Sigmoid colon (tissue), 4 donors: ENCODE measurements at regions not wholly inside any gene's neighbourhood (a gene's known extent, or its start where the extent isn't known, plus 50 kb on each side); places are given as distances from the start of the nearest gene placed in this dataset.

Experiments used
- POLR2A ChIP-seq, 2 donors: fragments of 450-650 bp; IDR thresholded peaks; one replicate each; pipeline ENCODE4 v1.6.1; 2016; ENCODE audit warnings: antibody characterized with exemption in 2 of 2, mild to moderate bottlenecking in 2 of 2, moderate library complexity in 2 of 2
- POLR2AphosphoS5 ChIP-seq, 4 donors: sonication (generic); formaldehyde crosslinking; IDR thresholded peaks; one replicate each; pipeline ENCODE4 v1.6.1; 2017; ENCODE audit warnings: antibody characterized with exemption in 4 of 4
- TF ChIP-seq, protein P1 (sequence below), 4 experiments: fragments of 450-650 bp in 3 of 4; fragments of 200-600 bp in 1 of 4; IDR thresholded peaks; one replicate each; pipeline ENCODE4 v1.5.1; 2016 to 2019; ENCODE audit warnings: antibody characterized with exemption in 4 of 4, mild to moderate bottlenecking in 3 of 4, moderate library complexity in 2 of 4

GRCh38 chr6:164262348-164262747 is 847.8 kb downstream of the QKI start:
- TF ChIP-seq, protein P1, sequence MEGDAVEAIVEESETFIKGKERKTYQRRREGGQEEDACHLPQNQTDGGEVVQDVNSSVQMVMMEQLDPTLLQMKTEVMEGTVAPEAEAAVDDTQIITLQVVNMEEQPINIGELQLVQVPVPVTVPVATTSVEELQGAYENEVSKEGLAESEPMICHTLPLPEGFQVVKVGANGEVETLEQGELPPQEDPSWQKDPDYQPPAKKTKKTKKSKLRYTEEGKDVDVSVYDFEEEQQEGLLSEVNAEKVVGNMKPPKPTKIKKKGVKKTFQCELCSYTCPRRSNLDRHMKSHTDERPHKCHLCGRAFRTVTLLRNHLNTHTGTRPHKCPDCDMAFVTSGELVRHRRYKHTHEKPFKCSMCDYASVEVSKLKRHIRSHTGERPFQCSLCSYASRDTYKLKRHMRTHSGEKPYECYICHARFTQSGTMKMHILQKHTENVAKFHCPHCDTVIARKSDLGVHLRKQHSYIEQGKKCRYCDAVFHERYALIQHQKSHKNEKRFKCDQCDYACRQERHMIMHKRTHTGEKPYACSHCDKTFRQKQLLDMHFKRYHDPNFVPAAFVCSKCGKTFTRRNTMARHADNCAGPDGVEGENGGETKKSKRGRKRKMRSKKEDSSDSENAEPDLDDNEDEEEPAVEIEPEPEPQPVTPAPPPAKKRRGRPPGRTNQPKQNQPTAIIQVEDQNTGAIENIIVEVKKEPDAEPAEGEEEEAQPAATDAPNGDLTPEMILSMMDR (IDR thresholded peaks at IDR 0.05) = no peak
- TF ChIP-seq POLR2AphosphoS5 (IDR thresholded peaks at IDR 0.05) = no peak
- no peak for TF ChIP-seq POLR2A (IDR thresholded peaks at IDR 0.05)
